Omental fat pad (tissue), 3 donors: ENCODE measurements at regions not wholly inside any gene's neighbourhood (a gene's known extent, or its start where the extent isn't known, plus 50 kb on each side); places are given as distances from the start of the nearest gene placed in this dataset.

Experiments
- ATAC-seq: fragments of 150-250 bp; one replicate; pipeline ENCODE4 v1.9.1; 2016; ENCODE audit warnings: mild to moderate bottlenecking, moderate library complexity; ENCODE audit not compliant: low FRiP score
- DNase-seq: peaks from one replicate; pipeline ENCODE4 v3.0.0-alpha.2; 2019; ENCODE audit warnings: low spot score
- TF ChIP-seq, protein P1 (sequence below), 3 donors: fragments of 450-650 bp; IDR thresholded peaks; one replicate each; pipeline ENCODE4 v1.5.1; 2016 to 2017; ENCODE audit warnings: antibody characterized with exemption in 3 of 3, mild to moderate bottlenecking in 3 of 3, moderate library complexity in 2 of 3

DNA sequence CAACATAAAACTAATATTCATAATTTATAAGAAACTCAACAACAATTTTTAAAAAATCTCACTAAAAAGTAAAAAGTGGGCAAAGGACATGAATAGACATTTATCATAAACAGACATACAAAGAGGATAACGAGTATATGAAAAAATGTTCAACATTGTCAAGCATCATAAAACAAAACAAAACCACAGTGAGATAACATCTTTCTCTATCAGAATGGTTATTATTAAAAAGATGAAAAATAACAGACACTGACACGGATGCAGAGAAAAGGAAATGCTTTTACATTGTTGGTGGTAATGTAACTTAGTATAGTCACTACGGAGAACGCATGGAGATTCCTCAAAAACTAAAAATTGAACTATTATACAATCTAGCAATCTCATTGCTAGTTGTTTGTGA is 813.0 kb downstream of the LUZP2 start:
- DNase-seq (no peak), ATAC-seq (no peak)
- TF ChIP-seq, protein P1, sequence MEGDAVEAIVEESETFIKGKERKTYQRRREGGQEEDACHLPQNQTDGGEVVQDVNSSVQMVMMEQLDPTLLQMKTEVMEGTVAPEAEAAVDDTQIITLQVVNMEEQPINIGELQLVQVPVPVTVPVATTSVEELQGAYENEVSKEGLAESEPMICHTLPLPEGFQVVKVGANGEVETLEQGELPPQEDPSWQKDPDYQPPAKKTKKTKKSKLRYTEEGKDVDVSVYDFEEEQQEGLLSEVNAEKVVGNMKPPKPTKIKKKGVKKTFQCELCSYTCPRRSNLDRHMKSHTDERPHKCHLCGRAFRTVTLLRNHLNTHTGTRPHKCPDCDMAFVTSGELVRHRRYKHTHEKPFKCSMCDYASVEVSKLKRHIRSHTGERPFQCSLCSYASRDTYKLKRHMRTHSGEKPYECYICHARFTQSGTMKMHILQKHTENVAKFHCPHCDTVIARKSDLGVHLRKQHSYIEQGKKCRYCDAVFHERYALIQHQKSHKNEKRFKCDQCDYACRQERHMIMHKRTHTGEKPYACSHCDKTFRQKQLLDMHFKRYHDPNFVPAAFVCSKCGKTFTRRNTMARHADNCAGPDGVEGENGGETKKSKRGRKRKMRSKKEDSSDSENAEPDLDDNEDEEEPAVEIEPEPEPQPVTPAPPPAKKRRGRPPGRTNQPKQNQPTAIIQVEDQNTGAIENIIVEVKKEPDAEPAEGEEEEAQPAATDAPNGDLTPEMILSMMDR (IDR thresholded peaks at IDR 0.05): no peak

DNA sequence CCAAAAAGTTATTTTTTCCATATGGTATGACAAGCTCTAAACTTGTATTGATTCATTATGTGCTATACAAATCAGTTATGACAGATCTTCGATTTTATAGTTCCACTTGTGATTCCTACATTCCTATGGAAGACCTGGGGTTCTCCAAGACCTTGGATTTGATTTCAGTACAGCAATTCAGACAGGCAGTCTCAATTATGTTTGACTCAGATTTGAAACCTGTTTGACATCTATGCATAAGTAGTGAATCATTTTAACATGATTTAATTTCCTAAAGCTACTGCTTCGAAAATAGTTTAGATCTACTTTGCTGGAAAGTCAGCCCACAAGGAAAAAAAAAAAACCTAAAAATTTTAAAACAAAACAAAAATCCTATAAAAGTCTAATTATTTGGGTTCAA is 820.4 kb downstream of the LUZP2 start:
- TF ChIP-seq, protein P1 (IDR thresholded peaks at IDR 0.05): no peak
- ATAC-seq (no peak), DNase-seq (no peak)

- TF ChIP-seq, protein P1 (IDR thresholded peaks at IDR 0.05): no peak
- DNase-seq (no peak), ATAC-seq (no peak)
Observed at GRCh38 chr11:25319127-25319526, 822.3 kb downstream of the LUZP2 start.

DNA sequence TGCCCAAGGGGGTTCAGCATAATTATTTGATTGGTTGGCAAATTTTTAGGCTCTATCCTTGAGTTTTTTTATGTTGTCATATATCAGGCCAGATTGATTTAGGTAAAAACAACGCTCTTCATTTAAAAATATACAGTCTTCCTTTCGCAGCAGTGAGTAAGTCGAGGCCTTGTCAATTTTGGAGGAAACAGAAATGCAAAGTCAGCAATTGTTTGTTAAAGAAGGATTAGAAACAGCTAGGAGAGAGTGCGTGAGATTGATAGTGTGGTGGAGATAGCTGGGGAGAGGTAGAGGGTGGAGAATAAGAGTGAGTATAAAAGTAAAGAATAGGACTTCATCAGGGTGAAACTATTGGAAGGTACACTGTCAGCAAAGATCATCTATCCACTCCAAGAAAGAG is 830.8 kb downstream of the LUZP2 start:
- TF ChIP-seq, protein P1 (IDR thresholded peaks at IDR 0.05): no peak
- DNase-seq: no peak
- no peak for ATAC-seq

DNA sequence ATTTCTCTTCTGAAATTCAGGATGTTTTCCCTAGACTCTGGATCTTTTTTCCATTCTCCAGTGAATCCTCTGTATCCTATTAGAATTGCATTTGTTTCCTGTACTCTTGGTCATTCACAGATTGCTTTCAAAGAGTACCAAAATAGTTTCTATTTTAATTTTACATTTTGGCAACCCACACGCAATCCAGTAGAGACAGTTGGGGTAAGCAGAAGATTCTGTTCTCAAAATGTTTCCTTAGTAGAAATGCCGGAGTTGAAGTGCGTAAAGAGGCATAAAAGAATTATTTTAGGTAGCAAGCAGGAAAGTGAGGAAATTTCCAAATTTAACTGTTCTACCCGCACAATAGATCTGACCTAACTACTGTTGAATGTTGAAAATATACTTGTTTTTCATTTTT is 842.4 kb downstream of the LUZP2 start:
- no peak for ATAC-seq
- DNase-seq: no peak

DNA sequence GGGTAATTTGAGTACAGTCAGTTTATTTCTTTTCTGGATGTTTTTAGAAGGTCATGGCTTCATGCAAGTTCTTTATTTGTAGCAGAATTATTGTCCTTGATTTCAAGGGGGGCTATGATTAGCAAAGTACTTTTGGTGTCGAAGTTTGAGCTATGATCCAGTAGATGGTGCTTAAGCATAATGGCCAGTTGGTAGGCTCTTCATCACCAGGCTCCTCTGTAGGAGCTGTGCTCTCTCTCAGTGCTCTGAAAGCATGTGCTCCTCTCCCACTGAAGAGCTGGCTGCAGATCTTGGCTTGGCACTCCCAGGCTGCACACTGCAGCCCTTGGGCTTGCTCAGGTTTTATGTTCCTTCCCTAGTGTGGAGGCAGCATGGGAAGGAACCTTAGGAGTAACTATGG is 852.7 kb downstream of the LUZP2 start:
- ATAC-seq (no peak), DNase-seq (no peak)
- TF ChIP-seq, protein P1 (IDR thresholded peaks at IDR 0.05): no peak

More for the DNA sequence above, 842.4 kb downstream of the LUZP2 start:
- TF ChIP-seq, protein P1 (IDR thresholded peaks at IDR 0.05): no peak

GRCh38 chr11:25350899-25351803 is 854.3 kb downstream of the LUZP2 start:
- DNase-seq: no peak
- no peak for ATAC-seq
- TF ChIP-seq, protein P1 (IDR thresholded peaks at IDR 0.05): no peak
